NT2/D1 (cell line): ENCODE measurements at regions not wholly inside any gene's neighbourhood (a gene's known extent, or its start where the extent isn't known, plus 50 kb on each side); places are given as distances from the start of the nearest gene placed in this dataset.

ENCODE experiments used
- DNase-seq: peaks from one replicate; pipeline ENCODE4 v3.0.0-alpha.2; 2011; ENCODE audit warnings: low read depth, low spot score
- H3K27me3 ChIP-seq: 2 replicates; pipeline ENCODE4 v1.6.0; 2011; ENCODE audit warnings: mild to moderate bottlenecking; ENCODE audit not compliant: insufficient read length, insufficient read depth
- H3K36me3 ChIP-seq: 2 replicates; pipeline ENCODE4 v1.6.1; 2011; ENCODE audit warnings: mild to moderate bottlenecking, low read length, mixed read lengths; ENCODE audit not compliant: insufficient read depth, insufficient read length
- H3K4me1 ChIP-seq: 2 replicates; pipeline ENCODE4 v1.5.1; 2011; ENCODE audit not compliant: insufficient read depth, insufficient read length
- H3K4me3 ChIP-seq: 2 replicates; pipeline ENCODE4 v1.5.1; 2011; ENCODE audit warnings: low read depth; ENCODE audit not compliant: insufficient read length
- H3K9ac ChIP-seq: 2 replicates; pipeline ENCODE4 v1.6.0; 2011; ENCODE audit warnings: low read depth; ENCODE audit not compliant: insufficient read length
- H3K9me3 ChIP-seq: 2 replicates; pipeline ENCODE4 v1.5.1; 2011; ENCODE audit warnings: mild to moderate bottlenecking, low read length; ENCODE audit not compliant: insufficient read depth
- SUZ12 ChIP-seq: IDR thresholded peaks from 2 replicates; pipeline ENCODE4 v1.6.1; 2011; ENCODE audit not compliant: insufficient read length, insufficient read depth; ENCODE audit errors: extremely low read depth
- YY1 ChIP-seq: IDR thresholded peaks from 2 replicates; pipeline ENCODE4 v1.6.1; 2011; ENCODE audit not compliant: insufficient read length, insufficient read depth
- ZNF274 ChIP-seq: IDR thresholded peaks from 2 replicates; pipeline ENCODE4 v1.6.1; 2011; ENCODE audit warnings: mild to moderate bottlenecking, low read depth, low read length

DNA sequence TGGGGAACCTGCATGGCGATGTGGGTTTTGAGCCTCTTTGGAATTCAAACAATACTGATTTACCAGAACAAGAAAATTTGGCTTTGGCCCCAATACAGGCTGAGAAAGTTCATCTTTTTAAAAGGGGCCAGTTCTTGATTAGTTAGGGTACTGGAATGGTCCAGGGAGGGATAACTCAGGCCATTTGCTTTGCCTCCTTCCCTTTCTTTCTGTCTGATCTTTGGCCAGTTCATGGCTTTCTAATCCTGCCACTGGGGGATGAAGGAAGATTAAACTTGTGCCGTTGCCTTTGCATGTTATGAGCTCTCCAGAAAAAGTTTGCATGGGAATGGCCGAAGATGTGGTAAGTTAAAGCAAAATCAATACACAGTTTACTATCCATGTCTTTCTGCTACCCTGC lies 78.4 kb downstream of the ADAMTS15 start:
- no peaks in the 10 kb centered on the region for H3K36me3 ChIP-seq
- no peaks in the 10 kb centered on the region for H3K9me3 ChIP-seq
- no peak overlapping the region for H3K9ac ChIP-seq
- no peaks in the 10 kb centered on the region for H3K27me3 ChIP-seq
- H3K4me3 ChIP-seq = no peak overlapping the region
- no peak for DNase-seq
- peaks cover 8% of the 10 kb centered on the region for H3K4me1 ChIP-seq
- no peak for TF ChIP-seq ZNF274
- no peak for TF ChIP-seq YY1
- TF ChIP-seq SUZ12 = no peak

DNA sequence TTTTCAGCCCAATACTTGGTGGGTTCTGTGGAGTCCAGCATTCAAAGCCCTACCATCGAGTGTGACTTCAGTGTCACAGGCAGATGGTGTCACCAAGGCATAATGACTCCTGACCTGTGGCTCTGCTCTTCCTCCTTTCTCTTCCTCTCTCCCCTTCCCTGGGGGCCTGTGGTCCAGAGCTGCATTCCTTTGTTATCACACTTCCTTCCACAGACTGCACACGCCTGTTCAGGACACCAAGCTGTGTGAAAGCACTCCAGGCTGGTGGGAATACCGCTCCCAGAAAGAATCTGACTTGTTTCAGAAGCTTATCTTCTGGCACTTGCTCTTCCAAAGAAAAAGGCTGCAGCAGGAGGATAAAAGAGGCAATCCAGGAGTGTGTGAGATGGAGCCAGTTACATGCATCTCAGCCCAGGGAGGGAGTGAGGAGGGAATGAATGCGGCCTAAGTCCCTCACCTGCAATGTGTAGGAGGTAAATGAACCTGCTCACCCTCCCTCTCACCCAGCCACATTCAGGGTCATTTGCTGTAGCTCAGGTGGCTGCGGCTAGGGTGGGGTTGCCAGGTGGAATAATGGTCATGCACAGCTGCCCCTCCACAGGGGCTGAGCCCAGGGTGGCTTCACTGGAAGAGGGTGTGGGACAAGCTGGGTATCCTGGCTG lies 79.3 kb downstream of the ADAMTS15 start:
- no peak for TF ChIP-seq SUZ12
- no peak for TF ChIP-seq YY1
- TF ChIP-seq ZNF274 = no peak
- DNase-seq = no peak

DNA sequence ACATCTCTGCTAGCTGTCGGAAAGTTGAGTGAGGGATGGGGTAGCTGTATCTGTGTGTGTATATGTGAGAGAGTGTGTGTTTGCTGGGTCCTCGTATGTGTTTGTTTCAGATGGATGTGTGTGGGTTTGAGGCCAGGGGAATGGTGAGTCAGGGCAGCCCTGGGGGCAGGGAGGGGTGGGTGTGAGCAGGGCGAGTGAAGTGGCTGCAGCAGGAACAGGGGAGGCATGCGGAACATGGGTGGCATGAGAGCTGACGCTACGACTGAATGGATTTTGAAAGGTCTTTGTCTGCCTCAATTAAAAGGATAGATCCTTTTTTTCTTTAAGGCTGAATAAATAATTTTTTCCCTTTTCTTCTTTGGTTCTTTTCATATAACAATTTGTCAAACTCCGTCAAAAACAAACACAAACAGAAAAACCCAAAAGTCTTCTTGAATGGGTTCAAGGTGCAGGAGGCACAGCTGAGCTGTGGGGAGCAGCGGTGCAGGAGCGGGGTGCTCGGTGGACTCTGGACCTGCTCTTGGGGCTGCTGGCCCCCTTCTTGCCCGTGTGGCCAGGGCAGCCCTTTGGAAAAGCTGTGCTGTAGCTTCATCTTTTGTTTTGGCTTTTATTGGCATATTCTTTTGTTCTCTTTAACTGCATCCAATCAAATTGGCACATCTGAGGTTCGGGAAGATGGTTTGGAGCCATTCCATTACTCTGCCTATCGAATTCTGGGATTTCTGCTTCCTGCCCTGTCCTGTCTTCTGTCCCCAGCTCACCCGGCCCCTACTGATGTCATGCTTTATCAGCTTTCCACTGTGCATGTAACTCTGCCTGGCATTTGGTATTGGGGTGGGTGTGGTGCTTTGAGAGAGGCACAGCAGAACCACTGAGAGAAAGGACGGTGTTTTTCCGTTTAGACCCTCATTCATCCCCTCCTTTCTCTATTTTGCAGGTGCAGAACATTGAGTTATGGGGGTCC lies 80.1 kb downstream of the ADAMTS15 start:
- no peaks in the 10 kb centered on the region for H3K9me3 ChIP-seq
- no peak for DNase-seq
- peaks cover 6% of the 10 kb centered on the region for H3K4me1 ChIP-seq
- no peak overlapping the region for H3K9ac ChIP-seq
- H3K27me3 ChIP-seq = no peaks in the 10 kb centered on the region
- TF ChIP-seq ZNF274 (no peak), SUZ12 (no peak), YY1 (no peak)
- no peaks in the 10 kb centered on the region for H3K36me3 ChIP-seq
- H3K4me3 ChIP-seq = no peak overlapping the region

More for the DNA sequence above, 79.3 kb downstream of the ADAMTS15 start:
- H3K36me3 ChIP-seq = no peaks in the 10 kb centered on the region
- H3K27me3 ChIP-seq = no peaks in the 10 kb centered on the region
- H3K4me1 ChIP-seq = peaks cover 8% of the 10 kb centered on the region
- H3K4me3 ChIP-seq = no peak overlapping the region
- H3K9me3 ChIP-seq = no peaks in the 10 kb centered on the region
- H3K9ac ChIP-seq = no peak overlapping the region

DNA sequence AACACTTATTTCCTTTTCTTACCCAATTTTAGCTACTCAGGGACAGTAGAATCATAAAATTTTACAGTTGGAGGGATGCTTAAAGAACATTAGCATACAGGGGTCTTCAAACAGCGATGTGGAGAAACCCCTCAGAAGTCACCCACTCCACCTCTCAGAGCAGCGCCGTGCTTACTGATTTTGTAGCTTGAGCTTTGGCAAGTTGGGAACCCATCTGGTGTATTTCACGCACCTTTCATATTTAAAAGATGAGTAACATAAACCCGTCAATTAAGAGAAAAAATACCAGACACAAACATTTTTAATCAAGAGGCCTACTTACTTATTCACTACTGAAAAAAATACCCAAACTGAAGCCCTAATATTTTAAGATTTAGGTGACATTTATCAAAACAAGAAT lies 80.9 kb downstream of the ADAMTS15 start:
- Histone ChIP-seq H3K36me3 (no peaks in the 10 kb centered on the region), H3K4me3 (no peak overlapping the region), H3K9me3 (no peaks in the 10 kb centered on the region), H3K27me3 (no peaks in the 10 kb centered on the region), H3K9ac (no peak overlapping the region), H3K4me1 (peaks cover 3% of the 10 kb centered on the region)
- no peak for DNase-seq
- TF ChIP-seq SUZ12 (no peak), ZNF274 (no peak), YY1 (no peak)

DNA sequence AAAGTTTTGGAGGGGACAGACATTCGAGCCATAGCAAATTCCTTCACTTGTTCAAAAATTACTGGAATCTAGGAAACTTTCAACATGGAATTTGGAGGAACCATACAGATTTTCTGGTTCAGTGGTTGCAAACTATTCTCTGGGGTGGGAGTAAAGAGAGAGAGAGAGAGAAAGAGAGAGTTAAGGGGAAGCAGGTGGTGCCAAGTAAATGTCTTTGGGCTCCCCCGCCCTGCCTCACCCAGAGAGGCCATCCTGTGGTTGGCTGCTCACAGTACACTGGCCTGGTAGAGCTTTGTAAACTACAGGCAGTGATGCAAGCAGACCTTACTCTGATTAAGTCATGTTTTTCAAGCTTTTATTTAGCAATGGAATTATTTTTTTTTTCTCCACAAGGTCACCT lies 82.6 kb downstream of the ADAMTS15 start:
- H3K4me1 ChIP-seq = peaks cover 3% of the 10 kb centered on the region
- no peak overlapping the region for H3K9ac ChIP-seq
- H3K27me3 ChIP-seq = no peaks in the 10 kb centered on the region
- H3K4me3 ChIP-seq = no peak overlapping the region
- H3K36me3 ChIP-seq = no peaks in the 10 kb centered on the region
- no peak for DNase-seq
- H3K9me3 ChIP-seq = no peaks in the 10 kb centered on the region
- TF ChIP-seq YY1 (no peak), ZNF274 (no peak), SUZ12 (no peak)

DNA sequence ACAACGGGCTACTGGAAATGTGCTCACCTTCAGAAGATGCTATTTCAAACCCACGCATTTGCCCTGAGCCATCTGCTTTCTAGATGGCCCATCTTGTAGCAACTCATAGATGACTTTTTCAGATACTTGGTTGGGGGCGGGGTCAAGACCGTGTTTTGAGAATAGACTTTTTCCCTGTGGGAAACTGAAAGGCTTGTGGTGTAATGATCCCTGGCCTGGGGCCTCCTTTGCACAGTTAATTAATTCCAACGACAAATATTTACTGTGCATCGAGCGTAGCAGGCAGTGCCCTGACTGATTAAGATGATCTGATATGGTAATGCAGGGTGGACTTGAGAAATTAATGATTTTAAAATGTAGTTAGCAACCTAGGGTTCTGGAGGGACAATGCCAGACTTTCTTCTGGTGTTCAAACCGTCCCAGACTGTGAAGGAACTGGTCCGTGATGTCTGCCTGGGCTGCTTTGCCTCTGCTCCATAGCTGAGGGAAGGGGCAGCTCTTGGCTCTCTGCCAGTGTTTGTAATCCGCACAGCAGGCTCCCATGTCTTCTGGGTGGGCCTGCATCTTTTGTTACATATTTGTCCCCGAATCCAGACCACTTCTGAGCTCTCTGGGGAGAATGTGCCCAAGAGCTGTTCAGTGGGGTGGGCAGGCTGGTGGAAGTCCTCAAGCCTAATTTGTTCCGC lies 84.8 kb downstream of the ADAMTS15 start:
- no peak for DNase-seq
- Histone ChIP-seq H3K9ac (no peak overlapping the region), H3K4me1 (no peaks in the 10 kb centered on the region), H3K27me3 (no peaks in the 10 kb centered on the region), H3K36me3 (no peaks in the 10 kb centered on the region), H3K9me3 (no peaks in the 10 kb centered on the region), H3K4me3 (no peak overlapping the region)
- no peak for TF ChIP-seq YY1
- TF ChIP-seq ZNF274 = no peak
- no peak for TF ChIP-seq SUZ12
